B cell (primary cell): ENCODE measurements at regions not wholly inside any gene's neighbourhood (a gene's known extent, or its start where the extent isn't known, plus 50 kb on each side); places are given as distances from the start of the nearest gene placed in this dataset.

Experiments
- ATAC-seq: fragments of 200-7000 bp; cut with Tn5 transposase; one replicate; pipeline ENCODE4 v1.10.0; 2021; ENCODE audit warnings: low read depth, mild to moderate bottlenecking, moderate number of reproducible peaks, moderate library complexity
- CTCF ChIA-PET: fragments of 350-600 bp; sonication (Branson Sonifier 250); formaldehyde crosslinking; loops from one replicate; lab custom pipeline; 2021; ENCODE audit warnings: antibody characterized with exemption, inconsistent platforms; lab: Charles Lee
- POLR2A ChIA-PET: fragments of 350-600 bp; sonication (Branson Sonifier 250); formaldehyde crosslinking; loops from one replicate; lab custom pipeline; 2021; ENCODE audit warnings: antibody characterized with exemption; lab: Charles Lee
- DNase-seq: peaks from one replicate; pipeline ENCODE4 v3.0.0; 2013
- H2AFZ ChIP-seq: 2 replicates; pipeline ENCODE4 v1.6.1; 2012; ENCODE audit warnings: mild to moderate bottlenecking, low read depth, low read length; ENCODE audit not compliant: insufficient read depth, poor library complexity, severe bottlenecking
- H3K27ac ChIP-seq, 2 donors: 1 replicate in 1 of 2; 2 replicates in 1 of 2; pipeline ENCODE4 v1.5.1; 2012 to 2013; ENCODE audit warnings: low read length in 2 of 2, mild to moderate bottlenecking in 2 of 2, moderate library complexity in 1 of 2
- H3K27me3 ChIP-seq, 4 experiments: fragments of 200-600 bp in 1 of 4; sonication (generic) in 1 of 4; replicated peaks in 1 of 4; 1 replicate in 2 of 4; 2 replicates in 2 of 4; pipeline versions ENCODE4 v1.6.1 to v1.7.0; 2013 to 2016; ENCODE audit warnings: low read length in 3 of 4, mild to moderate bottlenecking in 2 of 4, mixed read lengths in 1 of 4, moderate library complexity in 1 of 4; ENCODE audit not compliant: insufficient read depth in 4 of 4, control insufficient read depth in 3 of 4; ENCODE audit errors: control extremely low read depth in 1 of 4
- H3K36me3 ChIP-seq, 2 experiments: replicated peaks in 1 of 2; 1 replicate in 1 of 2; 2 replicates in 1 of 2; pipeline versions ENCODE4 v1.6.1 to v1.7.1; 2013; ENCODE audit warnings: low read length in 1 of 2; ENCODE audit not compliant: insufficient read depth in 2 of 2, control insufficient read depth in 1 of 2; ENCODE audit errors: control extremely low read depth in 1 of 2, extremely low read depth in 1 of 2
- H3K4me1 ChIP-seq, 2 donors: fragments of 200-600 bp in 1 of 2; sonication (generic) in 1 of 2; 1 replicate in 1 of 2; 2 replicates in 1 of 2; pipeline versions ENCODE4 v1.5.1 to v1.6.1; 2013 to 2017; ENCODE audit warnings: low read length in 2 of 2; ENCODE audit not compliant: control insufficient read depth in 2 of 2, insufficient read depth in 2 of 2
- H3K4me2 ChIP-seq: replicated peaks from 2 replicates; pipeline ENCODE3; 2012; ENCODE audit warnings: mild to moderate bottlenecking, low read depth, low read length; ENCODE audit not compliant: poor library complexity, severe bottlenecking
- H3K4me3 ChIP-seq, 5 experiments: fragments of 200-600 bp in 1 of 5; sonication (generic) in 1 of 5; 1 replicate in 3 of 5; 2 replicates in 2 of 5; pipeline versions ENCODE4 v1.5.1 to v1.7.0; 2011 to 2016; ENCODE audit warnings: low read length in 4 of 5, mild to moderate bottlenecking in 4 of 5, low read depth in 2 of 5, control low read depth in 1 of 5, moderate library complexity in 1 of 5; ENCODE audit not compliant: insufficient read depth in 1 of 5; ENCODE audit errors: control extremely low read depth in 1 of 5, extremely low read depth in 1 of 5
- H3K79me2 ChIP-seq: fragments of 200-600 bp; sonication (generic); one replicate; pipeline ENCODE4 v1.6.0; 2016; ENCODE audit warnings: low read length; ENCODE audit not compliant: control insufficient read depth, insufficient read depth
- H3K9ac ChIP-seq: fragments of 200-600 bp; sonication (generic); 2 replicates; pipeline ENCODE4 v1.6.1; 2017; ENCODE audit warnings: mild to moderate bottlenecking, low read length, moderate library complexity
- H3K9me3 ChIP-seq, 3 donors: one replicate each; pipeline versions ENCODE4 v1.6.1 to v1.7.1; 2013; ENCODE audit warnings: low read length in 2 of 3; ENCODE audit not compliant: control insufficient read depth in 2 of 3, insufficient read depth in 1 of 3; ENCODE audit errors: control extremely low read depth in 1 of 3
- H4K20me1 ChIP-seq: 2 replicates; pipeline ENCODE4 v1.6.0; 2012; ENCODE audit warnings: mild to moderate bottlenecking, low read length; ENCODE audit not compliant: insufficient read depth, control insufficient read depth, poor library complexity, severe bottlenecking
- H3K27ac Mint-ChIP-seq: one replicate; pipeline ENCODE4 v1.8.0; 2021; ENCODE audit warnings: mixed read lengths
- H3K27me3 Mint-ChIP-seq: one replicate; pipeline ENCODE4 v1.8.0; 2021; ENCODE audit warnings: mixed read lengths
- H3K4me1 Mint-ChIP-seq: one replicate; pipeline ENCODE4 v1.8.0; 2021; ENCODE audit warnings: mixed read lengths
- H3K4me3 Mint-ChIP-seq: one replicate; pipeline ENCODE4 v1.8.0; 2021; ENCODE audit warnings: mixed read lengths
- H3K9me3 Mint-ChIP-seq: one replicate; pipeline ENCODE4 v1.8.0; 2022; ENCODE audit warnings: mixed read lengths; ENCODE audit not compliant: insufficient read depth
- CTCF ChIP-seq: fragments of 200-600 bp; IDR thresholded peaks from one replicate; pipeline ENCODE4 v1.8.0; 2022; ENCODE audit warnings: antibody characterized with exemption, mild to moderate bottlenecking
- EZH2 ChIP-seq: IDR thresholded peaks from 2 replicates; pipeline ENCODE4 v1.6.1; 2012; ENCODE audit warnings: borderline replicate concordance, low read depth, mild to moderate bottlenecking, moderate library complexity, low read length; ENCODE audit not compliant: insufficient read depth, poor library complexity, severe bottlenecking
- WGBS: methylation state at CpG from one replicate; pipeline ENCODE4 v1.1.5; 2013; ENCODE audit warnings: missing lambda C conversion rate; ENCODE audit not compliant: insufficient coverage; 5-methylcytosine and 5-hydroxymethylcytosine counted together
- intact Hi-C: fragments of 100-400 bp; cut with micrococcal nuclease; formaldehyde crosslinking; loops from one replicate; pipeline ENCODE4 v1.10.0; 2022

- peaks cover 0 to 11% (median 0%) of the 10 kb centered on the region in 3 donors for H3K9me3 ChIP-seq
- Mint-ChIP-seq H3K4me3 (no peak overlapping the region), H3K27ac (no peak overlapping the region)
Measured at GRCh38 chr7:49403844-49404243, 369.6 kb upstream of the VWC2 start.

DNA sequence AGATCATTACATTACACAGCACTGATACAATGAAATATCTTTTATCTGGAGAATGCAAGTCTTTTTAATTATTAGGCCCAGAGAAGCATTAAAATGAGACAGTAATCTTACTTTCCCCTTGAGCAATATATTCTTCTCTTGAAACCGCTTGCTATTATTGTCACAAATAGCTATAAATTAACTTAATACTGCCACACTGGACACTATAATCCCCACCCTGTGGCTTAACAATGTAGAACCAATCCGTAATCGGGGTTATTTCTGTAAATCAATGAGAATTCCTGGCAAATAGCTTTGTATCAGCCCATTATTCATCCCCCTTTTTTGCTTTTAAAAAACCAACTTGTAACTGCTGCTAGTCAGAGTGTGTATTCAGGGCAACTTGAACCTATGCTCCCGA lies 366.2 kb upstream of the VWC2 start:
- H3K4me3 ChIP-seq: no peak overlapping the region
- no peaks in the 10 kb centered on the region for H3K27me3 ChIP-seq
- H3K36me3 ChIP-seq: no peaks in the 10 kb centered on the region
- H3K9ac ChIP-seq: no peak overlapping the region
- no peak for ATAC-seq
- no peak overlapping the region for H3K27ac Mint-ChIP-seq
- TF ChIP-seq CTCF (no peak), EZH2 (no peak)
- H3K4me2 ChIP-seq: no peak overlapping the region
- no peak overlapping the region for H2AFZ ChIP-seq
- H3K27me3 Mint-ChIP-seq: no peaks in the 10 kb centered on the region
- no peaks in the 10 kb centered on the region for H3K4me1 ChIP-seq
- no peaks in the 10 kb centered on the region for H3K4me1 Mint-ChIP-seq
- WGBS: 83% methylated on average over 3 of the region's 4 CpGs
- intact Hi-C loops: no loop called here
- no peak for DNase-seq
- H4K20me1 ChIP-seq: no peaks in the 10 kb centered on the region
- no peak overlapping the region for H3K4me3 Mint-ChIP-seq
- no peaks in the 10 kb centered on the region for H3K79me2 ChIP-seq
- ChIA-PET POLR2A (no interaction called here), CTCF (no interaction called here)
- H3K27ac ChIP-seq: no peak overlapping the region
- no peaks in the 10 kb centered on the region for H3K9me3 Mint-ChIP-seq
- peaks cover 0 to 11% (median 0%) of the 10 kb centered on the region in 3 donors for H3K9me3 ChIP-seq

More at GRCh38 chr7:49403844-49404243, 369.6 kb upstream of the VWC2 start:
- Histone ChIP-seq H3K4me3 (no peak overlapping the region), H3K4me1 (no peaks in the 10 kb centered on the region), H4K20me1 (no peaks in the 10 kb centered on the region), H3K27ac (no peak overlapping the region), H2AFZ (no peak overlapping the region), H3K79me2 (no peaks in the 10 kb centered on the region), H3K36me3 (no peaks in the 10 kb centered on the region), H3K27me3 (no peaks in the 10 kb centered on the region), H3K9ac (no peak overlapping the region), H3K4me2 (no peak overlapping the region)
- DNase-seq (no peak), ATAC-seq (no peak)
- intact Hi-C loops: no loop called here
- H3K4me1 Mint-ChIP-seq: no peaks in the 10 kb centered on the region
- 83% methylated on average over 1 of the region's 2 CpGs for WGBS
- H3K9me3 Mint-ChIP-seq: peaks cover 2% of the 10 kb centered on the region
- POLR2A ChIA-PET: no interaction called here
- H3K27me3 Mint-ChIP-seq: no peaks in the 10 kb centered on the region
- CTCF ChIA-PET: no interaction called here
- TF ChIP-seq EZH2 (no peak), CTCF (no peak)
